ENCODE measurements at regions not wholly inside any gene's neighbourhood (a gene's known extent, or its start where the extent isn't known, plus 50 kb on each side); places are given as distances from the start of the nearest gene placed in this dataset.
"Not testable (repeated sequence)": the region's sequence is repeated elsewhere in the genome, so short reads cannot be mapped to it uniquely, and the experiment has no call there.

DNA sequence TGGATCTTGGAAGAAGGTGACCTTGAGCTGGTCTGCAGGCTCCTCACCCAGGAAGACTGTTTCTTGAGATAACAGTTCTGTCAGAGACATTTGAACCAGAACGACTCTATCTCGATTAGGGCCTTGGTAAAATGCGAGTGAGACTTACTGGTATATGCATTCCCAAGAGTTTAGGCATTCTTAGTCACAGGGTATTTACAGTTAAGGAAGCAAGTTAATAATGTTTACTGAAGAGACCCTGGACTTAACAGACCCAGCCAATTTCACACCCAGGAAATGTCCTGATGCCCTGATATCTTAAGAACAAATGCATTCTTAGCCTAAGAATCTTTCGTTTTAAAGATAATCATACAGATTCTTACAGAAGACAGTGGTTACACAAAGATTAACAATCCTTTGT lies 1867.2 kb upstream of the C9orf72 start:
- H4K20me1 ChIP-seq (ENCODE audit: insufficient read depth, low read length), result no peaks in the 10 kb centered on the region
- H3K9ac ChIP-seq (ENCODE audit: low read length), result no peak overlapping the region
- no peak for TF ChIP-seq EZH2 (IDR thresholded peaks at IDR 0.05; ENCODE audit: borderline replicate concordance, low read length)
- TF ChIP-seq, protein P1, sequence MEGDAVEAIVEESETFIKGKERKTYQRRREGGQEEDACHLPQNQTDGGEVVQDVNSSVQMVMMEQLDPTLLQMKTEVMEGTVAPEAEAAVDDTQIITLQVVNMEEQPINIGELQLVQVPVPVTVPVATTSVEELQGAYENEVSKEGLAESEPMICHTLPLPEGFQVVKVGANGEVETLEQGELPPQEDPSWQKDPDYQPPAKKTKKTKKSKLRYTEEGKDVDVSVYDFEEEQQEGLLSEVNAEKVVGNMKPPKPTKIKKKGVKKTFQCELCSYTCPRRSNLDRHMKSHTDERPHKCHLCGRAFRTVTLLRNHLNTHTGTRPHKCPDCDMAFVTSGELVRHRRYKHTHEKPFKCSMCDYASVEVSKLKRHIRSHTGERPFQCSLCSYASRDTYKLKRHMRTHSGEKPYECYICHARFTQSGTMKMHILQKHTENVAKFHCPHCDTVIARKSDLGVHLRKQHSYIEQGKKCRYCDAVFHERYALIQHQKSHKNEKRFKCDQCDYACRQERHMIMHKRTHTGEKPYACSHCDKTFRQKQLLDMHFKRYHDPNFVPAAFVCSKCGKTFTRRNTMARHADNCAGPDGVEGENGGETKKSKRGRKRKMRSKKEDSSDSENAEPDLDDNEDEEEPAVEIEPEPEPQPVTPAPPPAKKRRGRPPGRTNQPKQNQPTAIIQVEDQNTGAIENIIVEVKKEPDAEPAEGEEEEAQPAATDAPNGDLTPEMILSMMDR (IDR thresholded peaks at IDR 0.05; ENCODE audit: low read length), result no peak
- H3K36me3 ChIP-seq (ENCODE audit: insufficient read depth, low read length), result no peaks in the 10 kb centered on the region
- H3K4me2 ChIP-seq (ENCODE audit: low read length), result no peak overlapping the region
- no peak overlapping the region for H2AFZ ChIP-seq (ENCODE audit: low read length)
- H3K27me3 ChIP-seq (ENCODE audit: insufficient read depth, low read length), result no peaks in the 10 kb centered on the region
- no peaks in the 10 kb centered on the region for H3K9me2 ChIP-seq (ENCODE audit: low read depth, low read length)
- H3K9me3 ChIP-seq (ENCODE audit: low read length), result no peaks in the 10 kb centered on the region
- no peaks in the 10 kb centered on the region for H3F3A ChIP-seq (ENCODE audit: insufficient read depth, low read length)
- H3K79me2 ChIP-seq (ENCODE audit: insufficient read depth, low read length), result no peaks in the 10 kb centered on the region
- H3K4me3 ChIP-seq (ENCODE audit: low read depth, low read length, poor library complexity, severe bottlenecking), result no peak overlapping the region
- H3K4me1 ChIP-seq (ENCODE audit: insufficient read depth, low read length, severe bottlenecking), result peaks cover 43% of the 10 kb centered on the region
- H3K27ac ChIP-seq (ENCODE audit: low read depth, low read length, poor library complexity, severe bottlenecking), result no peak overlapping the region

DNA sequence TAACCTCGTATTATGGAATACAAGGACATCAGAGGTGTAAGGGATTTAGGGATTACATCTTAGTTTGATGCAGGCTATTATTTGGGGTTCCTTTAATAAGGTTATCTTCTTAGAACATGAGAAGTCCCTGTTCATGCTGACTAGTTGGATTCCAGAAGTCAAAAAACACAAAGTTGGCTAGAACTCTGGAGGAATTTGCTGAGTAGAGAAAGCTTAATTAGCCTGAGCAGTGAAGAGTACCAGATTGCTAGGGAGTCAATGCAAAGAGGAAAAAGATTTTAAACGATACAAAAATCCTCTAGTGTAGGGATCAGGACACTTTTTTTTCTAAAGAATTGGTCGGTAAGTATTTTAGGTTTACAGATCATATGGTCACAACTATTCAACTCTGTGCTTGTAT lies 1872.5 kb upstream of the C9orf72 start:
- Histone ChIP-seq H3K4me2 (ENCODE audit: low read length) (no peak overlapping the region), H3K9ac (ENCODE audit: low read length) (no peak overlapping the region), H3K4me3 (ENCODE audit: low read depth, low read length, poor library complexity, severe bottlenecking) (no peak overlapping the region), H4K20me1 (ENCODE audit: insufficient read depth, low read length) (no peaks in the 10 kb centered on the region), H3K27me3 (ENCODE audit: insufficient read depth, low read length) (no peaks in the 10 kb centered on the region), H3K79me2 (ENCODE audit: insufficient read depth, low read length) (no peaks in the 10 kb centered on the region), H3K36me3 (ENCODE audit: insufficient read depth, low read length) (no peaks in the 10 kb centered on the region; the same call in 1 of the 2 replicates), H3K4me1 (ENCODE audit: insufficient read depth, low read length, severe bottlenecking) (peaks cover 24% of the 10 kb centered on the region), H2AFZ (ENCODE audit: low read length) (no peak overlapping the region), H3K9me3 (ENCODE audit: low read length) (no peaks in the 10 kb centered on the region), H3F3A (ENCODE audit: insufficient read depth, low read length) (no peaks in the 10 kb centered on the region), H3K27ac (ENCODE audit: low read depth, low read length, poor library complexity, severe bottlenecking) (no peak overlapping the region), H3K9me2 (ENCODE audit: low read depth, low read length) (no peaks in the 10 kb centered on the region)
- no peak for TF ChIP-seq EZH2 (IDR thresholded peaks at IDR 0.05; ENCODE audit: borderline replicate concordance, low read length)
- TF ChIP-seq, protein P1 (IDR thresholded peaks at IDR 0.05; ENCODE audit: low read length), result no peak

DNA sequence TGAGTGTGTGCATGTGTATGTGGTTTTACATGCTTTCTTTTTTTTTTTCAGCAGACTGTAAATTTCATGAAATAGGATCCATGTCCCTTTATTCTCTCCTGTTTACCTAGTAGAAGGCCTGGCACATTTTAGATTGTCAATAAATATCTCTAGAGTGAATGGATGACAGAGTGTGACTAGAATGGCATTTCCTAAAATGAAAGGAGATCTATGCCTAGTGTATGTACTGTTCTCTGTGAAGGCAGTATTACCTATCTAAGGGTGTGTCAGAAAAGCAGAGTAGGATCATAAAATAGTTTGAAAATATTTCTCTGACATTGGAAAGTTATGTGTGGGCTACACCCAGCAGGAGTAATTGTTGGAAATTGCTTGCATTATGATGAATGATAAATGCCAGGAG lies 1876.0 kb upstream of the C9orf72 start:
- Histone ChIP-seq H4K20me1 (ENCODE audit: insufficient read depth, low read length) (no peaks in the 10 kb centered on the region), H3K9ac (ENCODE audit: low read length) (no peak overlapping the region), H3K9me2 (ENCODE audit: low read depth, low read length) (no peaks in the 10 kb centered on the region), H2AFZ (ENCODE audit: low read length) (peak overlapping the region; percentile 89), H3K4me3 (ENCODE audit: low read depth, low read length, poor library complexity, severe bottlenecking) (no peak overlapping the region), H3K4me2 (ENCODE audit: low read length) (peak overlapping the region; percentile 13; the same call in 1 of the 2 replicates), H3K36me3 (ENCODE audit: insufficient read depth, low read length) (no peaks in the 10 kb centered on the region; the same call in 1 of the 2 replicates), H3K9me3 (ENCODE audit: low read length) (no peaks in the 10 kb centered on the region), H3F3A (ENCODE audit: insufficient read depth, low read length) (no peaks in the 10 kb centered on the region), H3K79me2 (ENCODE audit: insufficient read depth, low read length) (no peaks in the 10 kb centered on the region), H3K27ac (ENCODE audit: low read depth, low read length, poor library complexity, severe bottlenecking) (peak overlapping the region; percentile 18), H3K4me1 (ENCODE audit: insufficient read depth, low read length, severe bottlenecking) (peaks cover 24% of the 10 kb centered on the region), H3K27me3 (ENCODE audit: insufficient read depth, low read length) (no peaks in the 10 kb centered on the region)
- TF ChIP-seq EZH2 (IDR thresholded peaks at IDR 0.05; ENCODE audit: borderline replicate concordance, low read length), result no peak
- TF ChIP-seq, protein P1 (IDR thresholded peaks at IDR 0.05; ENCODE audit: low read length), result no peak

DNA sequence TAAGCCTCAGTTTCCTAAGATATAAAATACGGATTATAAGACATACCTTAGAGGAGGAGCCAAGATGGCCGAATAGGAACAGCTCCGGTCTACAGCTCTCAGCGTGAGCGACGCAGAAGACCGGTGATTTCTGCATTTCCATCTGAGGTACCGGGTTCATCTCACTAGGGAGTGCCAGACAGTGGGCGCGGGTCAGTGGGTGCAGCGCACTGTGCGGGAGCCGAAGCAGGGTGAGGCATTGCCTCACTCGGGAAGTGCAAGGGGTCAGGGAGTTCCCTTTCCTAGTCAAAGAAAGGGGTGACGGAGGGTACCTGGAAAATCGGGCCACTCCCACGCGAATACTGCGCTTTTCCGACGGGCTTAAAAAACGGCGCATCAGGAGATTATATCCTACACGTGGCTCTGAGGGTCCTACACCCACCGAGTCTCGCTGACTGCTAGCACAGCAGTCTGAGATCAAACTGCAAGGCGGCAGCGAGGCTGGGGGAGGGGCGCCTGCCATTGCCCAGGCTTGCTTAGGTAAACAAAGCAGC lies 1877.1 kb upstream of the C9orf72 start:
- not testable (repeated sequence) for H3F3A ChIP-seq (ENCODE audit: insufficient read depth, low read length); H3K27ac ChIP-seq (ENCODE audit: low read depth, low read length, poor library complexity, severe bottlenecking); H3K4me2 ChIP-seq (ENCODE audit: low read length); H3K79me2 ChIP-seq (ENCODE audit: insufficient read depth, low read length); H3K36me3 ChIP-seq (ENCODE audit: insufficient read depth, low read length); H3K4me3 ChIP-seq (ENCODE audit: low read depth, low read length, poor library complexity, severe bottlenecking); H4K20me1 ChIP-seq (ENCODE audit: insufficient read depth, low read length); H3K9me3 ChIP-seq (ENCODE audit: low read length); H3K27me3 ChIP-seq (ENCODE audit: insufficient read depth, low read length); H3K9me2 ChIP-seq (ENCODE audit: low read depth, low read length); H3K9ac ChIP-seq (ENCODE audit: low read length); H2AFZ ChIP-seq (ENCODE audit: low read length)
- peaks cover 24% of the 10 kb centered on the region for H3K4me1 ChIP-seq (ENCODE audit: insufficient read depth, low read length, severe bottlenecking)
